ENCODE measurements at regions not wholly inside any gene's neighbourhood (a gene's known extent, or its start where the extent isn't known, plus 50 kb on each side); places are given as distances from the start of the nearest gene placed in this dataset.
"Not testable (repeated sequence)": the region's sequence is repeated elsewhere in the genome, so short reads cannot be mapped to it uniquely, and the experiment has no call there.

DNA sequence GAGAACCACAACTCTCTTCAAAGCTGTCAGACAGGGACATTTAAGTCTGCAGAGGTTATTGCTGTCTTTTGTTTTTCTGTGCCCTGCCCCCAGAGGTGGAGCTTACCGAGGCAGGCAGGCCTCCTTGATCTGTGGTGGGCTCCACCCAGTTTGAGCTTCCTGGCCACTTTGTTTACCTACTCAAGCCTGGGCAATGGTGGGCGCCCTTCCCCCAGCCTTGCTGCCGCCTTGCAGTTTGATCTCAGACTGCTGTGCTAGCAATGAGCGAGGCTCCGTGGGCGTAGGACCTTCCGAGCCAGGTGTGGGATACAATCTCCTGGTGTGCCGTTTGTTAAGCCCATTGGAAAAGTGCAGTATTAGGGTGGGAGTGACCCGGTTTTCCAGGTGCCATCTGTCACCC, 822.1 kb downstream of the KCNMA1 start:
- not testable (repeated sequence) for DNase-seq (ENCODE audit: extremely low read depth, insufficient read length); H3K36me3 ChIP-seq (ENCODE audit: control insufficient read depth, insufficient read depth, low read length); H3K27me3 ChIP-seq (replicated peaks; ENCODE audit: control insufficient read depth, insufficient read depth, low read length)

DNA sequence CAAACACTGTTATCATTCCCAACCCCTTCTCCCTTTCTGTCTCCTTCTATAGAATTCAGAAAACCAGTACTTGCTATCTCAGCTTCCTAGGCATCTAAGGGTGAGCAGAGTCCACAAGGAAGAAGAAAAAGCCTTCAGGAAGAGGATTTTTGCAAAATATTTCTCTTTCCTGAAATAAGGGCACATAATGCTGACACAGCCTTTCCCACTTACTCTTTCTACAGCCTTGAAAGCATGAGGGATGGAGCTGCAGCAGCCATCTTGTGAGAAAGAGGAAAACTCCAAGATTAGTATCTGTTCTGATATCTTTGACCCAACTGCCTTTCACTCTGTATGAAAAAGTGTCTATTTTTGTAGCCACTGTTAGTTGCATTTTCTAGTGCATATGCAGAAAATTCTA, 826.2 kb downstream of the KCNMA1 start:
- TF ChIP-seq, protein P1, sequence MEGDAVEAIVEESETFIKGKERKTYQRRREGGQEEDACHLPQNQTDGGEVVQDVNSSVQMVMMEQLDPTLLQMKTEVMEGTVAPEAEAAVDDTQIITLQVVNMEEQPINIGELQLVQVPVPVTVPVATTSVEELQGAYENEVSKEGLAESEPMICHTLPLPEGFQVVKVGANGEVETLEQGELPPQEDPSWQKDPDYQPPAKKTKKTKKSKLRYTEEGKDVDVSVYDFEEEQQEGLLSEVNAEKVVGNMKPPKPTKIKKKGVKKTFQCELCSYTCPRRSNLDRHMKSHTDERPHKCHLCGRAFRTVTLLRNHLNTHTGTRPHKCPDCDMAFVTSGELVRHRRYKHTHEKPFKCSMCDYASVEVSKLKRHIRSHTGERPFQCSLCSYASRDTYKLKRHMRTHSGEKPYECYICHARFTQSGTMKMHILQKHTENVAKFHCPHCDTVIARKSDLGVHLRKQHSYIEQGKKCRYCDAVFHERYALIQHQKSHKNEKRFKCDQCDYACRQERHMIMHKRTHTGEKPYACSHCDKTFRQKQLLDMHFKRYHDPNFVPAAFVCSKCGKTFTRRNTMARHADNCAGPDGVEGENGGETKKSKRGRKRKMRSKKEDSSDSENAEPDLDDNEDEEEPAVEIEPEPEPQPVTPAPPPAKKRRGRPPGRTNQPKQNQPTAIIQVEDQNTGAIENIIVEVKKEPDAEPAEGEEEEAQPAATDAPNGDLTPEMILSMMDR (IDR thresholded peaks at IDR 0.05; ENCODE audit: insufficient read depth, low read length, poor library complexity, severe bottlenecking): no peak
- DNase-seq (ENCODE audit: extremely low read depth, insufficient read length): no peak
- Histone ChIP-seq H3K27me3 (replicated peaks; ENCODE audit: control insufficient read depth, insufficient read depth, low read length) (no peaks in the 10 kb centered on the region), H3K36me3 (ENCODE audit: control insufficient read depth, insufficient read depth, low read length) (no peaks in the 10 kb centered on the region), H3K4me3 (replicated peaks; ENCODE audit: low read depth, low read length) (no peak overlapping the region)

More for the DNA sequence above, 822.1 kb downstream of the KCNMA1 start:
- H3K4me3 ChIP-seq (replicated peaks; ENCODE audit: low read depth, low read length): not testable (repeated sequence)

DNA sequence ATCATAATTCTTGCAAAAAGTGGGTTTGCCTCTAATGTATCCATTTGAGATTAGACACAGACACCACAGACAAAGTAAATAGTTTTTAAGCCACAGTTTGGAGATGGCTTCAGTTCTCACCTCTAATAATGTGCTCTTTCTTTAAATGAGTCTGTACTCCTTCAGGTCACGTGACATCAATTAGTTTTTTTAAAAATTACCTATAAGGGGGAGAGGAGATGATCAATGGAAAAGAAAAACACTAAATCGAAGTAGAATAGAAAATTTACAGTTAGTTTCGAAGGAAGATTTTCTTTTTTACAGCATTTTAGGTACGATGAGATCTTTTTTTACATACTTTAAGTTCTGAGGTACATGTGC, 849.2 kb downstream of the KCNMA1 start:
- Histone ChIP-seq H3K27me3 (replicated peaks; ENCODE audit: control insufficient read depth, insufficient read depth, low read length) (no peaks in the 10 kb centered on the region), H3K36me3 (ENCODE audit: control insufficient read depth, insufficient read depth, low read length) (no peaks in the 10 kb centered on the region), H3K4me3 (replicated peaks; ENCODE audit: low read depth, low read length) (no peak overlapping the region)
- no peak for DNase-seq (ENCODE audit: extremely low read depth, insufficient read length)
- TF ChIP-seq, protein P1 (IDR thresholded peaks at IDR 0.05; ENCODE audit: insufficient read depth, low read length, poor library complexity, severe bottlenecking): no peak

DNA sequence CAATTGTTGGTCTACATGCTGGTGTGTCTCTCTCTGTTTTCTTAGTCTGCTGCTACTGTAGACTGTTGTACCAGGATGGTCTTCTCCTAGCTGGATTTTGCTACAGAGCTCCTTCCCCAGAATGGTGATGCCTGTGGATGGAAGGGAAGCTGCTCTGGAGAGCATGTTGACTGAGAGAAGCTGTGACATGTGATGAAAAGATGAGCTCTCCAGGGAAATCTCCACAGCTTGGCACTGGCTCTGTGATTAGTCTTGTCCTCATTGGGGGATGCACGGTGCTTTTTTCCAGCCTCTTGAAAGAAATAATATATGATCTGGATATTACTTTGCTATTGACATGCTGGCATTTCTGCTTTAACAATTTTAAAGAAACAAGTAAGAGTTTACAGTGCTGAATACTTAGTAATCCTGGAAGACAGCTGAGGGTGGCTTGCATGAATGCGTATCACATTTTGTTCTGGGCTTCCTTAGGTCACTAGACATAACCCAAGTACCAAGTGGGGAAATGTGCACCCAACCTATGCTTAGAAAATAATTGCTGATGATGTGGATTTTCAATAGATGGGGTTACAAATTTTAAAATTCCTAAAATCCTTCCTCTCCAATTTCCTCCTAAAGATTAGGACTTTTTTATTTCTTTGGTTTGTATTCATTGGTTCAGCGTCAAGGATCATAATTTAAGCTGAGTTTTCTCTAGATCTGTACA, 849.7 kb downstream of the KCNMA1 start:
- no peak for DNase-seq (ENCODE audit: extremely low read depth, insufficient read length)
- Histone ChIP-seq H3K36me3 (ENCODE audit: control insufficient read depth, insufficient read depth, low read length) (no peaks in the 10 kb centered on the region), H3K27me3 (replicated peaks; ENCODE audit: control insufficient read depth, insufficient read depth, low read length) (no peaks in the 10 kb centered on the region), H3K4me3 (replicated peaks; ENCODE audit: low read depth, low read length) (no peak overlapping the region)
- TF ChIP-seq, protein P1 (IDR thresholded peaks at IDR 0.05; ENCODE audit: insufficient read depth, low read length, poor library complexity, severe bottlenecking): no peak

DNA sequence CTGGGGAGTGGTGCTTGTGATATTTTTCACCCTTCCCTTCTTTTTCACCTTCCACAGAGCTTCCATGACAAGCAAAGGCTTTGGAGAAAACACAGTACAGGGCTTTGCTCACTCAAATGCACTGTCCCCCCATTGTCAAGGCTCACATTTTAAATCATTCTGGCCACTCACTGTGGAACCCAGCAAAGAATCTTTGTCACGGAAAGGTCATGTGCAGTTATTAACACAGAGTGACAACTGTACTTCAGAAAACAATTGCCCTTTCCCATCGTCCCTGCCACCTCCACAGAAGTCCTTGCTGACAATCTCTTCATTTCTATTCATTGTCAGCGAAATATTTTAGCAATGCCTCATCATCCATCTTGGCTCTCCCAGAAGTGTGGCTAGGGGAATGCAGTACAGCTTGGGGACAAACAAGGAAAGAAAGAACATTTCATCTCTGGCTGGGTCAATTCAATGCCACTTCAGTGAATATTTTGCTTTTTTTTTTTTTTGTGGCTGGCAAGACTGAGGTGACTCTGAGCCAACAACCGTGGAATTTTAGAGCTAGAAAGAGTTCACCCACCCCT, 851.0 kb downstream of the KCNMA1 start:
- TF ChIP-seq, protein P1 (IDR thresholded peaks at IDR 0.05; ENCODE audit: insufficient read depth, low read length, poor library complexity, severe bottlenecking): no peak
- no peak for DNase-seq (ENCODE audit: extremely low read depth, insufficient read length)
- Histone ChIP-seq H3K36me3 (ENCODE audit: control insufficient read depth, insufficient read depth, low read length) (no peaks in the 10 kb centered on the region), H3K27me3 (replicated peaks; ENCODE audit: control insufficient read depth, insufficient read depth, low read length) (no peaks in the 10 kb centered on the region), H3K4me3 (replicated peaks; ENCODE audit: low read depth, low read length) (no peak overlapping the region)

DNA sequence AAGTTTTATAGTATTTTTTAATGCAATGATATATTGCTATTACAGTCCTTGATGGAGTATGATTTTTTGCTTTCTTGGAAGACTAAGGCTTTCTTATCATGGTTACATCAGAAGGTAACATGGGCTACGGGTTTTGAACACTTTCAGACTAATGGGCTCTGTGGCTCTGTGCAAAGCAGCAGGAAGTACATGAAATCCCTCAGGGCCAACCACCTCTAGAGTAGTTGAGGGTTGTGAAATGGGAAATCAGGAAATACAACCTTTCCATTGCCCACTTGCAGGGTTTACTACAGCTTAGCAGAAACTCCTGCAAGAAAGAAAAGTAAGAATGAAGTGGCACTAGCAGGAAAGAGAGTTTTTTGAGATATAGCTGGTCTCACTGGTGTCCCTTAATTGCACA, 853.5 kb downstream of the KCNMA1 start:
- TF ChIP-seq, protein P1 (IDR thresholded peaks at IDR 0.05; ENCODE audit: insufficient read depth, low read length, poor library complexity, severe bottlenecking): no peak
- DNase-seq (ENCODE audit: extremely low read depth, insufficient read length): no peak
- Histone ChIP-seq H3K4me3 (replicated peaks; ENCODE audit: low read depth, low read length) (no peak overlapping the region), H3K36me3 (ENCODE audit: control insufficient read depth, insufficient read depth, low read length) (no peaks in the 10 kb centered on the region), H3K27me3 (replicated peaks; ENCODE audit: control insufficient read depth, insufficient read depth, low read length) (no peaks in the 10 kb centered on the region)
